ENCODE measurements at regions not wholly inside any gene's neighbourhood (a gene's known extent, or its start where the extent isn't known, plus 50 kb on each side); places are given as distances from the start of the nearest gene placed in this dataset.

GRCh38 chr5:25707093-25707492 lies 1062.3 kb upstream of the CDH10 start:
- H3K4me3 Mint-ChIP-seq, result no peak overlapping the region
- TF ChIP-seq CTCF (IDR thresholded peaks at IDR 0.05), result no peak
- intact Hi-C loops (cut with DNase I, micrococcal nuclease), result no loop called here
- ChIA-PET POLR2A (no interaction called here), CTCF (no interaction called here)
- Histone ChIP-seq H3K27ac (ENCODE audit: low read depth in 1 of 2, low read length in 2 of 2) (no peak overlapping the region), H3K27me3 (ENCODE audit: control insufficient read depth in 1 of 2, insufficient read depth in 2 of 2, low read length in 2 of 2) (no peaks in the 10 kb centered on the region), H3K9me3 (ENCODE audit: control insufficient read depth in 1 of 2, insufficient read depth in 1 of 2, low read length in 2 of 2) (peaks cover 0 to 4% of the 10 kb centered on the region in 2 experiments), H3K4me1 (ENCODE audit: insufficient read depth, low read length) (no peaks in the 10 kb centered on the region), H3K36me3 (ENCODE audit: insufficient read depth, low read length) (no peaks in the 10 kb centered on the region), H3K4me3 (ENCODE audit: low read length) (no peak overlapping the region)
- no peaks in the 10 kb centered on the region for H3K4me1 Mint-ChIP-seq (ENCODE audit: low read depth)
- ATAC-seq (ENCODE audit: poor library complexity), result no peak
- H3K9me3 Mint-ChIP-seq, result peaks cover 8% of the 10 kb centered on the region
- no peaks in the 10 kb centered on the region for H3K27me3 Mint-ChIP-seq
- no peaks in the 10 kb centered on the region for H3K36me3 Mint-ChIP-seq (ENCODE audit: low read depth)
- H3K27ac Mint-ChIP-seq, result no peak overlapping the region
- DNase-seq, result no peak

- CTCF ChIA-PET, result no interaction called here
- no peaks in the 10 kb centered on the region for H3K36me3 Mint-ChIP-seq (ENCODE audit: low read depth)
- no peak overlapping the region for H3K27ac Mint-ChIP-seq
Observed at GRCh38 chr5:25701936-25702335, 1057.2 kb upstream of the CDH10 start.

GRCh38 chr5:25694801-25695200 lies 1050.0 kb upstream of the CDH10 start:
- no peaks in the 10 kb centered on the region for H3K27me3 Mint-ChIP-seq
- peaks cover 2% of the 10 kb centered on the region for H3K9me3 Mint-ChIP-seq
- no peak overlapping the region for H3K4me3 Mint-ChIP-seq
- CTCF ChIA-PET, result no interaction called here
- H3K27me3 ChIP-seq (ENCODE audit: control insufficient read depth in 1 of 2, insufficient read depth in 2 of 2, low read length in 2 of 2), result no peaks in the 10 kb centered on the region
- H3K4me1 Mint-ChIP-seq (ENCODE audit: low read depth), result no peaks in the 10 kb centered on the region
- ATAC-seq (ENCODE audit: poor library complexity) (no peak), DNase-seq (no peak)
- H3K4me1 ChIP-seq (ENCODE audit: insufficient read depth, low read length), result no peaks in the 10 kb centered on the region
- H3K27ac ChIP-seq (ENCODE audit: low read depth in 1 of 2, low read length in 2 of 2), result no peak overlapping the region
- H3K9me3 ChIP-seq (ENCODE audit: control insufficient read depth in 1 of 2, insufficient read depth in 1 of 2, low read length in 2 of 2), result peaks cover 0 to 3% of the 10 kb centered on the region in 2 experiments
- POLR2A ChIA-PET, result no interaction called here
- intact Hi-C loops (cut with DNase I, micrococcal nuclease), result no loop called here
- no peak for TF ChIP-seq CTCF (IDR thresholded peaks at IDR 0.05)
- no peaks in the 10 kb centered on the region for H3K36me3 ChIP-seq (ENCODE audit: insufficient read depth, low read length)
- H3K4me3 ChIP-seq (ENCODE audit: low read length), result no peak overlapping the region
- no peak overlapping the region for H3K27ac Mint-ChIP-seq
- H3K36me3 Mint-ChIP-seq (ENCODE audit: low read depth), result no peaks in the 10 kb centered on the region

More at GRCh38 chr5:25701936-25702335, 1057.2 kb upstream of the CDH10 start:
- H3K4me3 Mint-ChIP-seq, result no peak overlapping the region
- POLR2A ChIA-PET, result no interaction called here
- H3K27me3 Mint-ChIP-seq, result no peaks in the 10 kb centered on the region
- TF ChIP-seq CTCF (IDR thresholded peaks at IDR 0.05), result no peak
- no peaks in the 10 kb centered on the region for H3K9me3 ChIP-seq (ENCODE audit: control insufficient read depth in 1 of 2, insufficient read depth in 1 of 2, low read length in 2 of 2)
- intact Hi-C loops (cut with DNase I, micrococcal nuclease), result no loop called here
- H3K27ac ChIP-seq (ENCODE audit: low read depth in 1 of 2, low read length in 2 of 2), result no peak overlapping the region
- DNase-seq (no peak), ATAC-seq (ENCODE audit: poor library complexity) (no peak)
- H3K36me3 ChIP-seq (ENCODE audit: insufficient read depth, low read length), result no peaks in the 10 kb centered on the region
- H3K4me3 ChIP-seq (ENCODE audit: low read length), result no peak overlapping the region
- H3K9me3 Mint-ChIP-seq, result peaks cover 3% of the 10 kb centered on the region
- H3K4me1 Mint-ChIP-seq (ENCODE audit: low read depth), result no peaks in the 10 kb centered on the region
- H3K27me3 ChIP-seq (ENCODE audit: control insufficient read depth in 1 of 2, insufficient read depth in 2 of 2, low read length in 2 of 2), result no peaks in the 10 kb centered on the region
- H3K4me1 ChIP-seq (ENCODE audit: insufficient read depth, low read length), result no peaks in the 10 kb centered on the region

All from CD4-positive, alpha-beta T cell (primary cell).